ENCODE measurements at regions not wholly inside any gene's neighbourhood (a gene's known extent, or its start where the extent isn't known, plus 50 kb on each side); places are given as distances from the start of the nearest gene placed in this dataset.

DNA sequence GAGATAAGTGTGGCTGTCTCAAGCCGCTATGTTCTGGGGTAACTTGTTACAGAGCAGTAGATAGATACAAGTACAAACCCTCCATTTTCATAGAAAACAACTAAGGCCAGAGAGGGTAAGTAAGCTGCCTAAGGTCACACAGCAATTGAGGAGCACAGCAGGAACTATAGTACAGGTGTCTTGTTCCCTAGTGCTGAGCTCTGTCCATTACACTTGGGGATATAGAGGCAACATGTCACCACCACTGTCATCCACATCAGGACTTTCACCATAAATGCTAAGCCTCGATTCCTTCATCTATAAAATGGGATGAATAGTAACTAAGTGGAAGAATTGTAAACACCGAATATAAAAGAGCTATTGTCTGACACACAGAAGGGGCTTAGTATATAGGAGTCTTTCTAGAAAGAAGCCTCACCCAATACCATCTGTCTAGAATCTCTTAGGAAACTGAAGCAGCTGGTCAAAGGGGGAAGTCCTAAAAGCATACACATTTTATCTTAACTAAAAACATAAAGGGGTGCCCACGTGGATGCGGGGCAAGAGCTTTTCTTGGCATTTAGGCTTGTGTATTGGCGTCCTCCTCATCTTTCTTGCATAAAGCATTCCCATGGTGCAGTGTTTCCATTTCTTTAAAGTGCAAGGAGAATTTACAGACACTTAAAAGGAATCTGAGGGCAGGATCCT is 93.8 kb upstream of the ALX4 start:
- no peak overlapping the region for H3K4me2 ChIP-seq (ENCODE audit: low read length)
- no peak overlapping the region for H3K9ac ChIP-seq (ENCODE audit: low read length)
- no peak overlapping the region for H2AFZ ChIP-seq (ENCODE audit: low read depth, low read length, poor library complexity, severe bottlenecking)
- H3K27me3 ChIP-seq (ENCODE audit: insufficient read depth, low read length) = peaks cover 10% of the 10 kb centered on the region; the same call in 1 of the 2 replicates
- no peak overlapping the region for H3K4me3 ChIP-seq (replicated peaks in 1 of 2; ENCODE audit: low read depth in 1 of 2, low read length in 2 of 2)
- POLR2A ChIA-PET = no interaction called here
- no peaks in the 10 kb centered on the region for H3K36me3 ChIP-seq (ENCODE audit: control insufficient read depth in 1 of 2, insufficient read depth in 2 of 2, low read length in 2 of 2)
- intact Hi-C loops (cut with micrococcal nuclease) = no loop called here
- H3K4me1 ChIP-seq (ENCODE audit: control insufficient read depth in 1 of 2, insufficient read depth in 2 of 2, low read length in 2 of 2) = 0 out of 4 replicates have a peak, but pooled peaks cover 0 to 2% of the 10 kb centered on the region in 2 experiments
- DNase-seq (ENCODE audit: low read depth, low spot score) = no peak
- no TSS peak for BruUV-seq (replicated peaks)
- no peak for TF ChIP-seq CTCF (IDR thresholded peaks at IDR 0.05 in 2 of 3, conservative IDR thresholded peaks at IDR 0.05 in 1 of 3; ENCODE audit: borderline replicate concordance in 1 of 3, insufficient read depth in 1 of 3, low read depth in 2 of 3, low read length in 2 of 3)
- TF ChIP-seq MAX (IDR thresholded peaks at IDR 0.05) = no peak
- TF ChIP-seq EZH2phosphoT487 (IDR thresholded peaks at IDR 0.05; ENCODE audit: borderline replicate concordance) = no peak
- TF ChIP-seq ZBTB33 (IDR thresholded peaks at IDR 0.05; ENCODE audit: extremely low read depth, insufficient replicate concordance, low read length) = no peak
- TF ChIP-seq SP1 (IDR thresholded peaks at IDR 0.05; ENCODE audit: low read depth) = no peak
- TF ChIP-seq EGR1 (IDR thresholded peaks at IDR 0.05; ENCODE audit: low read depth) = no peak
- TF ChIP-seq YY1 (IDR thresholded peaks at IDR 0.05; ENCODE audit: extremely low read depth, insufficient replicate concordance, low read depth, low read length) = no peak
- no peak for TF ChIP-seq REST (IDR thresholded peaks at IDR 0.05; ENCODE audit: low read depth)
- TF ChIP-seq ZNF274 (IDR thresholded peaks at IDR 0.05; ENCODE audit: low read depth, low read length) = no peak
- TF ChIP-seq, protein P1, sequence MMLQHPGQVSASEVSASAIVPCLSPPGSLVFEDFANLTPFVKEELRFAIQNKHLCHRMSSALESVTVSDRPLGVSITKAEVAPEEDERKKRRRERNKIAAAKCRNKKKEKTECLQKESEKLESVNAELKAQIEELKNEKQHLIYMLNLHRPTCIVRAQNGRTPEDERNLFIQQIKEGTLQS (IDR thresholded peaks at IDR 0.05) = no peak
- TF ChIP-seq POLR2AphosphoS5 (IDR thresholded peaks at IDR 0.05; ENCODE audit: low read depth, low read length) = no peak
- TF ChIP-seq CEBPB (IDR thresholded peaks at IDR 0.05; ENCODE audit: low read depth) = no peak
- TF ChIP-seq SRF (IDR thresholded peaks at IDR 0.05; ENCODE audit: low read depth) = no peak
- no peak for TF ChIP-seq RAD21 (IDR thresholded peaks at IDR 0.05; ENCODE audit: low read depth)
- no peak for TF ChIP-seq JUND (IDR thresholded peaks at IDR 0.05)
- TF ChIP-seq ELF1 (IDR thresholded peaks at IDR 0.05; ENCODE audit: borderline replicate concordance, low read depth) = no peak
- no peak for TF ChIP-seq TCF7L2 (IDR thresholded peaks at IDR 0.05; ENCODE audit: borderline replicate concordance, extremely low read depth, insufficient read depth, insufficient read length)
- no peak for TF ChIP-seq EZH2 (IDR thresholded peaks at IDR 0.05)
- TF ChIP-seq POLR2A (IDR thresholded peaks at IDR 0.05; ENCODE audit: borderline replicate concordance, extremely low read depth, insufficient read depth, insufficient read length) = no peak
- TF ChIP-seq SIN3A (IDR thresholded peaks at IDR 0.05; ENCODE audit: low read depth) = no peak
- no peaks in the 10 kb centered on the region for H4K20me1 ChIP-seq (ENCODE audit: insufficient read depth)
- no peaks in the 10 kb centered on the region for H3K9me2 ChIP-seq (ENCODE audit: insufficient read depth)
- H3K9me3 ChIP-seq (ENCODE audit: control insufficient read depth in 1 of 2, insufficient read depth in 1 of 2, low read depth in 1 of 2, low read length in 2 of 2) = no peaks in the 10 kb centered on the region
- no peak overlapping the region for H3K27ac ChIP-seq (ENCODE audit: low read depth, low read length)
- RAD21 ChIA-PET (ENCODE audit: low non-redundant PET in 1 of 2, low total read pairs in 2 of 2, uncharacterized antibody in 2 of 2, unreplicated experiment in 2 of 2) = no interaction called here
- H3K79me2 ChIP-seq (ENCODE audit: insufficient read depth, low read length) = no peaks in the 10 kb centered on the region
- ATAC-seq = no peak
- CTCF ChIA-PET = no interaction called here

All from HCT116 (cell line).